ENCODE measurements at regions not wholly inside any gene's neighbourhood (a gene's known extent, or its start where the extent isn't known, plus 50 kb on each side); places are given as distances from the start of the nearest gene placed in this dataset.

DNA sequence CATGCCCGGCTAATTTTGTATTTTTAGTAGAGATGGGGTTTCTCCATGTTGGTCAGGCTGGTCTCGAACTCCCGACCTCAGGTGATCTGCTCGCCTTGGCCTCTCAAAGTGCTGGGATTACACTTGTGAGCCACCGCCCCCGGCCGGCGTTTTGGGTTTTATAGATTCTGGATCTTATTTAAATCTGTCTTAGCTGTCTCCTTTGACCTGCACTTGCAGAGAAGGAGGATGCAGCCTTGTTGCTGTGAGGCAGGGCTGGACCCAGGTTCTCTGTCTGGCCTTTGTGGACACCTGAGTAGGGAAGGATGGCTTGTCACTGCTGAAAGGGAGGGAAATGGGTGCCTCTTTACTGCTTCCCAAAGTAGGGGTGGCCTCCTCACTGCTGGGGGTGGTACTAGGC lies 83.0 kb upstream of the HS6ST1 start:
- DNase-seq (ENCODE audit: low read depth), result no peak

DNA sequence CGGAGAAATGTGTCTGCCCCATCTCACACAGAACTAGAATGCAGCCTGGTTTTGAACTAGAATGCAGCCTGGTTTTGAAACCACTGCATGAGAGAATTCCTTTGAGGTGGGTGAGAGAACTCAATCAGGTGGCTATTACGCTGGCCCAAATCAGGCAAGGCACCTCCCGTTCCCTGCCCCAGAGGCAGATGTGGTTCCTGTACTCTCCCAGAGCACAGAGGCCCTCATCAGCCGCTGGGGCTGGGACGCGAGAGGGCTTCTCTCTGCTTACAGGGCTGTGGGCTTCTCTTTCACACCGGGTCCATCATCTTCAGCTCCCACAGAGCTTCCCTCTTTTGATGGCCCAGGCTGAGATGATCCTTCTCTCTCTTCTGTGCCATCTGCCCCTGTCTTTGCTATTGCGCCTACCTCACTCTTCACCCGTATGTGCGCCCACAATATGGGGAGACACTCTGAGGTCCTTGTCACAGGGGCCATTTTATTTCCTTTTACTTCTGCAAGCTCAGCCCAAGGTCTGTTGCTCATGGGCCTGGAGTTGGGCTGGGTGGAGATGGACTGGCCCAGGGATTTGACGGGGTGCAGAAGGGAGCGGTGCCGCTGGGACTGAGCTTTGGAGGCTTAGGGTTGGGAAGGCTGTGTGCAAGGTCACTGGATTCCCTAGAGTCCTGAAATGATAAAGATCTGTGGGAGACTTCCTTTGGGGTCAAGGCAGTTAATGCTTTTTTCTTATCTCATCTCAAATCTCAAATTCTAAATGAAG lies 84.4 kb upstream of the HS6ST1 start:
- no peak for DNase-seq (ENCODE audit: low read depth)

GRCh38 chr2:128403814-128404708 lies 85.4 kb upstream of the HS6ST1 start:
- DNase-seq (ENCODE audit: low read depth), result no peak

GRCh38 chr2:128404709-128405466 lies 86.2 kb upstream of the HS6ST1 start:
- DNase-seq (ENCODE audit: low read depth), result no peak

DNA sequence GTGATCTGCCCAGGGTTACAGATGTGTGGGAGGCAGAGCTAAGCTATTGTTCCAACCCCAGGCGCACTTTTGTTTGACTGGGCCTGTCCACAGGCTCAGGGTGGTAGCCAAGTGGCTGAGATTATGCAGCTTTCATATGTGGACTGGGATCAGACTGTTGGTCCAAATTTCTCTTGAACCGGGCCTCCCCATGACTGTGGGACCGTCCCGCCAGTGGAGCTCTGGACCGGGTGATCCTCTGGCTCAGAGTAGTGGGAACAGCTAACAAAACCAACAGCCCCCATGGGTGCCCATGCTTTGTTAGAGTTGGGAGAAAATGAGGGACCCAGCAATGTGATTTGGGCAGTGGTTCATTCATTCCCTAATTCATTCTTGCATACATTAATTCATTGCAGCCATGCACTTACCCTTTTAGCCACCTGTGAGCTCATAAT lies 86.8 kb upstream of the HS6ST1 start:
- DNase-seq (ENCODE audit: low read depth), result no peak

GRCh38 chr2:128405981-128406613 lies 87.4 kb upstream of the HS6ST1 start:
- no peak for DNase-seq (ENCODE audit: low read depth)

- no peak for DNase-seq (ENCODE audit: low read depth)
These were observed 88.3 kb upstream of the HS6ST1 start for GRCh38 chr2:128406736-128407554.

DNA sequence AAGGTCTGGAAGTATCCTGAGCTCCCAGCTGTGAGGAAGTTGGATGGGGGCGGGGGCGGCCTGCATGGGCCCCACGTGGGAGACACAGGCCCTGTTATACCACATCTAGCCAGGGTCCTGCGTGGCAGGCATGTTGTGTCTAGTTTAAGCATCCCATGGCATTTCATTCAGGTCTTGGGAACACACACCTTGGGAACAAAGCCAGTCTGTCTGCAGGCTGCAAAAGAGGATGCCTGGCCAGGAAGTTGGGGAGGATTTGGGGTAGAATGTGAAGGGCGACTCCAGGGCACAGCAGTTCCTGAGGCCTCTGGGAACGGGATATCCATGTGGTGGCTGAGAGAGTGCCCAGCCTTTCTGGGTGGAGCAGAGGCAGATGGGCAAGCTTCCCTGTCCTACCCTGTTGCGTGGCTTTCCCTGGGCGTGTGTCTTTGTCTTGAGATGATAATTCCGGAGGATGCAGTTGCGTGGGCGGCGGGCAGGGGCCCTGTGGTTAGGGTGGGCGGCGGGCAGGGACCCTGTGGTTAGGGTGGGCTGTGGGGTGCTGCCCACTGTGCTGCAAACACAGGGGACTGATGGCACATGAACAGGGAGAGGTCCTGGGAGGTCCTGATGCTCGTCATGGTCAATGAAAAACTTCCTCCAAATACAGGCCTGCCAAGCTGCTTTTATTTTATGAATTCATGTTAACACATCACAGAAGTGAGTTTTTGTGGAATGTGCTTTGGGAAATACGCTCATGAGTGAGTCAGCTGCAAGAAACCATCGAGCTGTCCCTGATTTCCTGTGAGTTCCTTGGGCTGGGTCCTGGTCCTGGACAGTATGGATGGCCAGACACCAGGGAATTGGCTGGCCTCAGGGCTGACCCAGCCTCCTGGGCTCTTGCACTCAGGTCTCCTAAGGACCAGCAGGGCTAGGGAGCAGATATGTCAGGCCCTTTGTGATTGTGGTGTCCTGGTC lies 90.0 kb upstream of the HS6ST1 start:
- DNase-seq (ENCODE audit: low read depth), result peak; percentile 77

GRCh38 chr2:128409326-128410034 lies 90.8 kb upstream of the HS6ST1 start:
- DNase-seq (ENCODE audit: low read depth), result no peak

GRCh38 chr2:128410035-128410757 lies 91.5 kb upstream of the HS6ST1 start:
- no peak for DNase-seq (ENCODE audit: low read depth)

- DNase-seq (ENCODE audit: low read depth), result no peak
These were observed 92.1 kb upstream of the HS6ST1 start for GRCh38 chr2:128410758-128411215.

DNA sequence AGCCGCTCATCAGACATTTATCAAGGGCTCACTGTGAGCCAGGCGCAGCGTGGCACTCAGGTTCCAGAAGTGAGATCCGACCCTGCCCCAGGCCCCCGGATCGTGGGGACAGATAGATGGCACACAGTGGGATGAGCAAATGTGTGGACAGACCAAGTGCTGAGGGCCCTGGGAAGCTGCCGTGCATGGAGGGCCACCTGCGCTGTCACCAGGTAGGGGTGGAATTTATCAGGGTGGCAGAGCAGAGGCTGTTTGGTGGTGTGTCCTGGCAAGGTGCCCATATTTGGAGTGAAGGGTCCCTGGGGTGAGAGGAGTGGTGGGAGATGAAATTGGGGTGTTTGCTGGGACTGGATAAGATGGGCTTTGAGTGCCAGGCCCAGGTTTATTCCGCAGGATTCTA lies 92.8 kb upstream of the HS6ST1 start:
- no peak for DNase-seq (ENCODE audit: low read depth)

DNA sequence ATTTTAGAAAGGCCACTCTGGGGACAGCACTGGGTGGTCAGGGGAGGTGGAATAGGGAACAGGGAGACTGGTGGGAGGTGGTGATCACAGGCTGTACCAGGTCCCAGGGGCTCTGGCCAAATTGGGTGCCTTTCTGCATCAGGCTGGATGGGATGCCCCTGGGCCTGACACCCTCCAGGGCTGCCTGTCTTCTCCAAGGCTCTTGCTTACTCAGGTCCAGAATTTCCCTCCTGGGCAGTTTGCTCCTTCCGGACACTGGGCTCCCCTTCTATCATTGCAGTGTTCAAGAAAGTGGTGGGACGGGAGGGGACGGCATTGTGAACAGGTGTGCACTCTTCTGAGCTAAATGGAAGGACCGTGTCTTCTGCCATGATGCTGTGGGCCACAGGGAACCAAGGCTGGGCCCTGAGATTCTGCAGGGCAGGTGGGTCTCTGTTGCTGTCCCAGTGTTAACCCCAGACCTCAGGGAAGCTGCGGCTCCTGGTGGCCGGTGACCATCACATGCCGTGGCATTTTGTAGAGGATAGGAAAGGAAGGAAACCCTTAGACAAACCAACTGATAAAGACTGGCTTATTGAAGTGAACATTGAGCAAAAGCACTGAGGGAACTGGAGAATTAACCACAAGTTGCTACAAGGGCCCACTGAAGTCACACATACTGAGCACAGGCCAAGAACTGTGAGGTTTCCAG lies 93.7 kb upstream of the HS6ST1 start:
- no peak for DNase-seq (ENCODE audit: low read depth)

DNA sequence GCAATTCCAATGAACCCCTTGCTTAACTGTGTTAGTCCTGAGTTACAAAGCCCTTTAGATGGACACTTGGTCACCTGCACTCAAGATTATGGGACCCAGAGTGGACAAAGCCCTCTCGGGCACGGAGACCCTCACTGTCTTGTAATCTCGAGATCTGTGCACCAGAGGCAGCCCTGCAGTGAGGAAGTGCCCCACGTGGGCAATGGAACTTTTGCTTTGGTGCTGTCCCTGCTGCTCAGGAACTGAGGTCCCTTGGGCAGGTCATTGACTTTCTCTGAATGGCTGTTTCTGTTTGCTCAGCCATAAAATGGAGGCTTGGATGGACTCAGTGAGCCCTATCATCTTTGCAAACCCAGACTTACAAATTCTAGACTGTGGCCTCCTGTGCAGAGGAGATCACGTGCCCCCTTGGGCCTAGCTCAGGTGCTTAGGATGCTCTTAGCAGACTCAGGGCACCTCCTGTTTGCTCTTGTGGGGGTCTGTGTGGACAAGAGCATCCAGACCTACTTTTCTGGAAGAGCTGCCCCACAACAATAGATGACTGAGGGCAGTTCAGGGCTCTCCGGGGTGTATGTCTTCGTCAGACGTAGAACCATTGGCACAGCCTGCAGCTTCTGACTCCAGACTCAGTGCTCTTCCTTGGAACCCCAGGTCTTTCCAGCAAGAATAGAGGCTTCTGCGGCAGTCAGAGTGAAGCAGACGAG lies 94.5 kb upstream of the HS6ST1 start:
- no peak for DNase-seq (ENCODE audit: low read depth)

DNA sequence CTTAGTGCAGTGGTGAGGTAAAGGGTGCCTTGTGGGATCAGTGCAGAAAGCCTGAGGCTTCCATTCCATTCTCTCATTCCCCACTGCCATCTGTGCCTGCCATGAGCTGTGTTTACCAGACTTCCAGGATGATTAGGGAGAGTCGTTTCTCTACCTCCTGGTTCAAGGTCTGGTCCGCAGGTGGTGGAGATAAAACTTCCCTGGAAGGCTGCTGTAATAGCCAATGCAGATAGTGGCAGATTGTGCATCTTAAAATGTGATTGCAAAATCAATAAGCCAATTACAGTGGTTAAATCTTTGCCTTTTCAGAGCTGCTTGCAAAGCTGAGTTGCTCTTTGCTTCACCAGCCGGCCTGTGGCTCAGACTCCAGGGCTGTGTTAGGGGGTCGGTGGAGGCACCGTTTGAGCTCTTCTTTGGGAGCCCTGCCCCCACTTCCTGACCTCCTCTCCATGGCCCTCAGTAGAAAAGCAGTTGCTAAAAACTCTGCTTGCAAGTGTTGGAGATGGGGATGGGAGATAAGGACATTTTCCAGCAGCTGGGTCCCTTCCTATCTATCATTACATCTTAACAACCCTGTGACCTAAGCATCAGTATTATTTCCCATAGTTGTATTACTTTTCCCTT lies 95.2 kb upstream of the HS6ST1 start:
- no peak for DNase-seq (ENCODE audit: low read depth)

GRCh38 chr2:128414351-128414750 lies 95.7 kb upstream of the HS6ST1 start:
- DNase-seq (ENCODE audit: low read depth), result no peak

All from GM04504 (cell line).